ENCODE measurements at regions not wholly inside any gene's neighbourhood (a gene's known extent, or its start where the extent isn't known, plus 50 kb on each side); places are given as distances from the start of the nearest gene placed in this dataset.

DNA sequence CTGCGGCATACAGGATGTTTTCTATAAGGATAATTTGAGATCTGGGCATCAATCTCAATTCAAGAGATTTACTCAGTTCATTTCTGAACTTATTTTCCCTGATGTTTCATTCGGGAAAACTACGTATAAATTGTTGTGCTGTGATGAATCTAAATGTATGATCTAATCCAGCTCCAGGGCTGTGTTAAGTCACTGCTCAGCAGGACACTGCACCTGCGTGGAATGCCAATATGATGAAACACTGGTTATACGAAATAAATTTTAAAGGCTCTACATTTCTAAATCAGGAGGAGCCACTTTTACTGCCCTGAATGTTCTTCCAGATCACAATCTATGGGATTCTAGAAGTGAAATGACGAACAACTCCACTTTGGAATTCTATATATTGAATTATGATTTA is 259.0 kb downstream of the HNMT start:
- no peaks in the 10 kb centered on the region for H3K23me2 ChIP-seq (ENCODE audit: insufficient read length, low read depth, low read length, poor library complexity, severe bottlenecking)
- H2BK5ac ChIP-seq (ENCODE audit: insufficient read length, low read length), result no peak overlapping the region
- no peak overlapping the region for H3K27ac ChIP-seq (ENCODE audit: insufficient read length, low read depth, low read length)
- H4K8ac ChIP-seq (replicated peaks; ENCODE audit: insufficient read length, low read depth, low read length), result no peak overlapping the region
- TF ChIP-seq, protein P1, sequence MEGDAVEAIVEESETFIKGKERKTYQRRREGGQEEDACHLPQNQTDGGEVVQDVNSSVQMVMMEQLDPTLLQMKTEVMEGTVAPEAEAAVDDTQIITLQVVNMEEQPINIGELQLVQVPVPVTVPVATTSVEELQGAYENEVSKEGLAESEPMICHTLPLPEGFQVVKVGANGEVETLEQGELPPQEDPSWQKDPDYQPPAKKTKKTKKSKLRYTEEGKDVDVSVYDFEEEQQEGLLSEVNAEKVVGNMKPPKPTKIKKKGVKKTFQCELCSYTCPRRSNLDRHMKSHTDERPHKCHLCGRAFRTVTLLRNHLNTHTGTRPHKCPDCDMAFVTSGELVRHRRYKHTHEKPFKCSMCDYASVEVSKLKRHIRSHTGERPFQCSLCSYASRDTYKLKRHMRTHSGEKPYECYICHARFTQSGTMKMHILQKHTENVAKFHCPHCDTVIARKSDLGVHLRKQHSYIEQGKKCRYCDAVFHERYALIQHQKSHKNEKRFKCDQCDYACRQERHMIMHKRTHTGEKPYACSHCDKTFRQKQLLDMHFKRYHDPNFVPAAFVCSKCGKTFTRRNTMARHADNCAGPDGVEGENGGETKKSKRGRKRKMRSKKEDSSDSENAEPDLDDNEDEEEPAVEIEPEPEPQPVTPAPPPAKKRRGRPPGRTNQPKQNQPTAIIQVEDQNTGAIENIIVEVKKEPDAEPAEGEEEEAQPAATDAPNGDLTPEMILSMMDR (conservative IDR thresholded peaks at IDR 0.05), result no peak
- H2BK15ac ChIP-seq (ENCODE audit: low read depth, low read length), result no peak overlapping the region
- no peak overlapping the region for H3T11ph ChIP-seq (ENCODE audit: low read length)
- H3K18ac ChIP-seq (ENCODE audit: insufficient read length, low read depth, low read length), result no peak overlapping the region
- no peak overlapping the region for H4K91ac ChIP-seq (ENCODE audit: insufficient read length, low read depth, low read length)
- WGBS (ENCODE audit: extremely low coverage, insufficient read length, low lambda C conversion rate), result no CpG with 5 or more reads among the region's 6 CpGs
- no peaks in the 10 kb centered on the region for H3K79me1 ChIP-seq (ENCODE audit: insufficient read depth, low read depth, low read length, poor library complexity, severe bottlenecking)
- no peaks in the 10 kb centered on the region for H3K9me3 ChIP-seq (ENCODE audit: control insufficient read depth, low read depth, low read length)
- no peak overlapping the region for H3K56ac ChIP-seq (ENCODE audit: insufficient read length, low read depth, low read length)
- H2BK20ac ChIP-seq (ENCODE audit: low read depth, low read length, poor library complexity, severe bottlenecking), result no peak overlapping the region
- Mint-ChIP-seq H3K27ac (no peak overlapping the region), H3K36me3 (ENCODE audit: insufficient read depth in 1 of 3, low read depth in 3 of 3) (no peaks in the 10 kb centered on the region), H3K4me1 (peaks cover 5 to 8% of the 10 kb centered on the region in 2 experiments), H3K4me3 (no peak overlapping the region), H3K9me3 (no peaks in the 10 kb centered on the region; a peak in 1 of 5 replicates), H3K27me3 (ENCODE audit: low read depth) (no peaks in the 10 kb centered on the region)
- no peak overlapping the region for H3K14ac ChIP-seq (ENCODE audit: insufficient read depth, low read length)
- DNase-seq, result no peak
- no peak overlapping the region for H3K9ac ChIP-seq (ENCODE audit: extremely low read depth, insufficient read length, low read length)
- H2BK12ac ChIP-seq (ENCODE audit: insufficient read length, low read depth, low read length), result no peak overlapping the region
- no peak overlapping the region for H3K4ac ChIP-seq (ENCODE audit: low read depth, low read length)
- H3K79me2 ChIP-seq (ENCODE audit: insufficient read depth, low read length), result no peaks in the 10 kb centered on the region
- no peak overlapping the region for H3K4me2 ChIP-seq (ENCODE audit: insufficient read depth, insufficient read length, low read length)
- H2BK120ac ChIP-seq (ENCODE audit: low read depth, low read length, poor library complexity, severe bottlenecking), result no peak overlapping the region
- no peak overlapping the region for H3K23ac ChIP-seq (ENCODE audit: insufficient read length, low read depth, low read length)
- H3K27me3 ChIP-seq (ENCODE audit: insufficient read depth, low read length), result no peaks in the 10 kb centered on the region
- peaks cover 8% of the 10 kb centered on the region; the same call in 1 of the 2 replicates for H3K4me1 ChIP-seq (ENCODE audit: insufficient read depth, low read length)
- H2AK5ac ChIP-seq (ENCODE audit: insufficient read length, low read length), result no peak overlapping the region
- H4K5ac ChIP-seq (ENCODE audit: insufficient read length, low read depth, low read length), result no peak overlapping the region
- no peak overlapping the region for H2AFZ ChIP-seq (ENCODE audit: low read length)
- H4K20me1 ChIP-seq (ENCODE audit: control insufficient read depth, insufficient read depth, insufficient read length), result no peaks in the 10 kb centered on the region

All from H9 (cell line).